A673 (cell line): ENCODE measurements at regions not wholly inside any gene's neighbourhood (a gene's known extent, or its start where the extent isn't known, plus 50 kb on each side); places are given as distances from the start of the nearest gene placed in this dataset.

Experiments
- CTCF ChIP-seq: fragments of 300-800, 200-600 bp; sonication (generic); conservative IDR thresholded peaks from 2 replicates; pipeline ENCODE4 v1.5.1; 2017; ENCODE audit warnings: low read depth, mild to moderate bottlenecking, antibody characterized with exemption, low read length, moderate library complexity, mixed read lengths
- EZH2 ChIP-seq: fragments of 200-600 bp; sonication (generic); IDR thresholded peaks from 2 replicates; pipeline ENCODE4 v1.6.1; 2017; ENCODE audit warnings: borderline replicate concordance, low read depth, mild to moderate bottlenecking, mixed read lengths, antibody characterized with exemption, low read length; ENCODE audit not compliant: poor library complexity, severe bottlenecking

- no peak for TF ChIP-seq CTCF
- TF ChIP-seq EZH2 = no peak
These were observed 254.3 kb upstream of the GNAI1 start for GRCh38 chr7:79880312-79880711.
